PC-3 (cell line): ENCODE measurements at regions not wholly inside any gene's neighbourhood (a gene's known extent, or its start where the extent isn't known, plus 50 kb on each side); places are given as distances from the start of the nearest gene placed in this dataset.

Source experiments
- EZH2phosphoT487 ChIP-seq: fragments of 300-600 bp; sonication (generic); IDR thresholded peaks from 2 replicates; pipeline ENCODE4 v1.6.1; 2018; ENCODE audit warnings: mild to moderate bottlenecking, antibody characterized with exemption, low read length, borderline replicate concordance
- TF ChIP-seq, protein P1 (sequence below): fragments of 300-600 bp; sonication (generic); conservative IDR thresholded peaks from 2 replicates; pipeline ENCODE4 v1.5.1; 2017; ENCODE audit warnings: antibody characterized with exemption, low read depth, mild to moderate bottlenecking, low read length

DNA sequence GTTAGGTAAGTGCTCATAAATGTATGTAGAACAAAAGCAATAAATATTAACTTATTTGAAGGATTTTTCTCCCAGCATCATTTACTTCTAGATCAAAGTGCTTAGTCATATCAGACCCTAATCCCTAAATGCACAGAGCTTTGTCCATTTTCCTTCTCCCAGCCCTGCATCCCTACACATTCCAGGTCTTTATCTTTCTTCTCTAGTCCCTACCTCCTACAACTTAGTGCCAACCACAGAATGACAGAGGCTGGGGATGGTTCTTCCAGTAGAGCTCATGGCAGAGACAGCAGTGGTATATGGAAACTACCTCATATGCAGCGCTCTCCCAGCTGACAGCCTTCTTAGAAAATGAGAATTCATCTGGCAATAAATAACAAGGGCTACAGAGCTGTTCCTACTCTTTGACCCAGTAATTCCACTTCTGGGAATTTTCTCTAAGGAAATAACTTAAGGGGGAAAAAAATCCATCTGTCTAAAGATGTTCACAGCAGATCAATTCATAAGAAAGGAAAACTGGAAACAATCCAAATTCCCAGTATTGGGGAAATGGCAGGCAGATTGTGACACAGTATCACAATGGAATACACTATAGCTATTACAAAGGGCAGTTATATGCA lies 62.9 kb upstream of the ROR1 start:
- TF ChIP-seq, protein P1, sequence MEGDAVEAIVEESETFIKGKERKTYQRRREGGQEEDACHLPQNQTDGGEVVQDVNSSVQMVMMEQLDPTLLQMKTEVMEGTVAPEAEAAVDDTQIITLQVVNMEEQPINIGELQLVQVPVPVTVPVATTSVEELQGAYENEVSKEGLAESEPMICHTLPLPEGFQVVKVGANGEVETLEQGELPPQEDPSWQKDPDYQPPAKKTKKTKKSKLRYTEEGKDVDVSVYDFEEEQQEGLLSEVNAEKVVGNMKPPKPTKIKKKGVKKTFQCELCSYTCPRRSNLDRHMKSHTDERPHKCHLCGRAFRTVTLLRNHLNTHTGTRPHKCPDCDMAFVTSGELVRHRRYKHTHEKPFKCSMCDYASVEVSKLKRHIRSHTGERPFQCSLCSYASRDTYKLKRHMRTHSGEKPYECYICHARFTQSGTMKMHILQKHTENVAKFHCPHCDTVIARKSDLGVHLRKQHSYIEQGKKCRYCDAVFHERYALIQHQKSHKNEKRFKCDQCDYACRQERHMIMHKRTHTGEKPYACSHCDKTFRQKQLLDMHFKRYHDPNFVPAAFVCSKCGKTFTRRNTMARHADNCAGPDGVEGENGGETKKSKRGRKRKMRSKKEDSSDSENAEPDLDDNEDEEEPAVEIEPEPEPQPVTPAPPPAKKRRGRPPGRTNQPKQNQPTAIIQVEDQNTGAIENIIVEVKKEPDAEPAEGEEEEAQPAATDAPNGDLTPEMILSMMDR: no peak
- no peak for TF ChIP-seq EZH2phosphoT487
